Superior temporal gyrus (tissue), 1 donor: ENCODE measurements at regions not wholly inside any gene's neighbourhood (a gene's known extent, or its start where the extent isn't known, plus 50 kb on each side); places are given as distances from the start of the nearest gene placed in this dataset.
"Not testable (repeated sequence)": the region's sequence is repeated elsewhere in the genome, so short reads cannot be mapped to it uniquely, and the experiment has no call there.

ENCODE experiments used
- DNase-seq: peaks from one replicate; pipeline ENCODE4 v3.0.0-alpha.2; 2016; ENCODE audit errors: extremely low spot score

GRCh38 chr1:104776-105175, 346.7 kb downstream of the OR4F29 start:
- not testable (repeated sequence) for DNase-seq

GRCh38 chr1:99481-99880, 352.0 kb downstream of the OR4F29 start:
- not testable (repeated sequence) for DNase-seq

GRCh38 chr1:98811-99210, 352.7 kb downstream of the OR4F29 start:
- DNase-seq = not testable (repeated sequence)

- DNase-seq = not testable (repeated sequence)
Observed at GRCh38 chr1:91279-91678, 360.2 kb downstream of the OR4F29 start.

GRCh38 chr1:88110-88509, 363.4 kb downstream of the OR4F29 start:
- DNase-seq = not testable (repeated sequence)

GRCh38 chr1:79152-79551, 372.3 kb downstream of the OR4F29 start:
- not testable (repeated sequence) for DNase-seq

GRCh38 chr1:65119-65518, 386.4 kb downstream of the OR4F29 start, which contains the start of gene OR4F5:
Gene OR4F5 (plus strand): TSS chr1:65419.
- not testable (repeated sequence) for DNase-seq

- DNase-seq = not testable (repeated sequence)
Observed at GRCh38 chr1:56014-56531, 395.4 kb downstream of the OR4F29 start.

- not testable (repeated sequence) for DNase-seq
Observed at GRCh38 chr1:53182-53581, 398.3 kb downstream of the OR4F29 start.

GRCh38 chr1:41965-42466, 409.5 kb downstream of the OR4F29 start:
- not testable (repeated sequence) for DNase-seq

GRCh38 chr1:41197-41596, 410.3 kb downstream of the OR4F29 start:
- not testable (repeated sequence) for DNase-seq

GRCh38 chr1:29183-29582, 422.3 kb downstream of the OR4F29 start:
- DNase-seq = not testable (repeated sequence)

- not testable (repeated sequence) for DNase-seq
Observed at GRCh38 chr1:17298-17697, 434.2 kb downstream of the OR4F29 start.

- not testable (repeated sequence) for DNase-seq
Observed at GRCh38 chr1:16025-16424, 435.5 kb downstream of the OR4F29 start.

- not testable (repeated sequence) for DNase-seq
Observed at GRCh38 chr1:9941-10717, 441.3 kb downstream of the OR4F29 start.
